D721Med (cell line): ENCODE measurements at regions not wholly inside any gene's neighbourhood (a gene's known extent, or its start where the extent isn't known, plus 50 kb on each side); places are given as distances from the start of the nearest gene placed in this dataset.

Source experiments
- DNase-seq: peaks from one replicate; pipeline ENCODE4 v3.0.0; 2011; ENCODE audit warnings: low spot score; ENCODE audit not compliant: insufficient read length
- FAIRE-seq: peaks from 2 replicates; lab custom pipeline; 2011; peaks lifted over from hg19 to GRCh38; lab: Jason Lieb, UNC
- TF ChIP-seq, protein P1 (sequence below): IDR thresholded peaks from 2 replicates; pipeline ENCODE4 v1.5.1; 2012; ENCODE audit warnings: mild to moderate bottlenecking, control low read depth; ENCODE audit not compliant: insufficient read depth; ENCODE audit errors: missing control alignments

DNA sequence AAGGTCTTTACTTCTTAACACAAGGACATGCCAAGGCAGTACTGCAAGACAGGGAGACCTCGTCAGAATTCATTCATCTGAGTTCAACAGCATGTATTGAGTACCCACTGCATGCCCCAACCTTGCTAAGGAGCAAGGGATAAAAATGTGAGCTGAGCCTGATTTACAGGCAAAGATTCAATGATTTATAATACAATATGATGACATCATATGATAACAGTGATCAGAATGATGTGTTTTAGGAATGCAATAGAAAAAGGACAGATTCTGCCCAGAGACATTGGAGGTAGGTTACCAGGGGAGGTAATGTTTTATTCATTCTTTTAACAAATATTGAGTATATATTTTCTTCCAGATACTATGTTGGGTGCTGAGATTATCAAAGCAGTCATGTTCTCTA lies 406.6 kb downstream of the ARHGEF28 start:
- TF ChIP-seq, protein P1, sequence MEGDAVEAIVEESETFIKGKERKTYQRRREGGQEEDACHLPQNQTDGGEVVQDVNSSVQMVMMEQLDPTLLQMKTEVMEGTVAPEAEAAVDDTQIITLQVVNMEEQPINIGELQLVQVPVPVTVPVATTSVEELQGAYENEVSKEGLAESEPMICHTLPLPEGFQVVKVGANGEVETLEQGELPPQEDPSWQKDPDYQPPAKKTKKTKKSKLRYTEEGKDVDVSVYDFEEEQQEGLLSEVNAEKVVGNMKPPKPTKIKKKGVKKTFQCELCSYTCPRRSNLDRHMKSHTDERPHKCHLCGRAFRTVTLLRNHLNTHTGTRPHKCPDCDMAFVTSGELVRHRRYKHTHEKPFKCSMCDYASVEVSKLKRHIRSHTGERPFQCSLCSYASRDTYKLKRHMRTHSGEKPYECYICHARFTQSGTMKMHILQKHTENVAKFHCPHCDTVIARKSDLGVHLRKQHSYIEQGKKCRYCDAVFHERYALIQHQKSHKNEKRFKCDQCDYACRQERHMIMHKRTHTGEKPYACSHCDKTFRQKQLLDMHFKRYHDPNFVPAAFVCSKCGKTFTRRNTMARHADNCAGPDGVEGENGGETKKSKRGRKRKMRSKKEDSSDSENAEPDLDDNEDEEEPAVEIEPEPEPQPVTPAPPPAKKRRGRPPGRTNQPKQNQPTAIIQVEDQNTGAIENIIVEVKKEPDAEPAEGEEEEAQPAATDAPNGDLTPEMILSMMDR = no peak
- no peak for FAIRE-seq

DNA sequence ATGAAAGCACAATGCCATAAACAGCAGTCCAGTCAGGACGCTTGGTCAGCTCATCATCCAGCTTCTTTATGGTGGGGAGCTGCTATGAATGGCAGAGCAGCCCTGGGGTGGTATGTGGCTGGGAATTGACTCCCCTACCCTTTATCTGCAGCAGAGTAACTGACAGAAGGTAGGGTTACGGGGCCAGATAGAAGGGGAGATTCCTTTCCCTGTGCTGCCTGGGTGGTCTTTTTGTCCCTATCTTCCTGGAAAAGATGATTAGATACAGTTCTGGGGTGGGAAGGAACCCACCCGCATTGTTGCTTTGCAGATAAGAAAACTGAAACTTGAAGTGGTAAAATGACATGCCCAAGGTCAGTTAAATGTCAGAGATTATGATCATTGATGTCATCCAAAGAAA lies 405.5 kb downstream of the ARHGEF28 start:
- DNase-seq (no peak), FAIRE-seq (no peak)

More for the DNA sequence above, 406.6 kb downstream of the ARHGEF28 start:
- DNase-seq = no peak

DNA sequence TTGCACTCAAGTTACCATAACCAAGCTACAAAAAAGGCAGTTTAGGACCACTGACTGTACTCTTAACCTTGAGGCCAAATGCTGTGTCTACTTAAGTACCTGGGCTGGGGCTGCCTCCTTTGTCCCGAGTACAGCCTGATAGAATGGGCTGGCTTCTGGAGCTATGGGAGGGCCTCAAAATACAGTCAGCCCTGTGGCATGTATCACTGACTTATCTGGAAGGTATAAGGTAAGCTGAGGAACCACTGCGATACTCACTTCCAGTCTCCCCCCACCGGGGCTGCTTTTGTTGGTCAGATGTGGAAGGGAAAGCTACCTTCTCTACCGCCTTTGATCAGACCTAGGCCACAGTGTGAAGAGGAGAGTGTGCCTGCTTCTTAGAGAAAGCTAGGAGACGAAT lies 404.8 kb downstream of the ARHGEF28 start:
- DNase-seq = no peak
- TF ChIP-seq, protein P1 = no peak
- no peak for FAIRE-seq

More for the DNA sequence above, 405.5 kb downstream of the ARHGEF28 start:
- TF ChIP-seq, protein P1 = no peak

DNA sequence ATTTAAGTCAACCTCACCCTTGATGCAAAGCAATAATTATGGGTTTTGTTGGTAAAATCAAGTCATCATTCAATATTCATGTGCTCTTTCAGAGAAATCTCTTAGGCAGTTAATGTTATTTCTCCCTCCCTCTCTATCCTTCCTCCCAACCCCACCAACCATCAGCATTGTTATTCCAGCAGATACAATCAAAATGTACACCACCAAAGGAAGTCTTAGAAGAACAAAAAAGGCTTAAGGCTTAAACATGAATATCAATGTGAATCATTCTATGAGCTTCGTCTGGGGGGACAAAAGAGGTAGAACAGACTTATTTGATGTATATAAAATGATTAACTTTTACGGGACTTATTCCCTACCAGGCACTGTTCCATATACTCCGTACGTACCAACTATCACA lies 404.4 kb downstream of the ARHGEF28 start:
- TF ChIP-seq, protein P1 = no peak
- no peak for FAIRE-seq
- no peak for DNase-seq

DNA sequence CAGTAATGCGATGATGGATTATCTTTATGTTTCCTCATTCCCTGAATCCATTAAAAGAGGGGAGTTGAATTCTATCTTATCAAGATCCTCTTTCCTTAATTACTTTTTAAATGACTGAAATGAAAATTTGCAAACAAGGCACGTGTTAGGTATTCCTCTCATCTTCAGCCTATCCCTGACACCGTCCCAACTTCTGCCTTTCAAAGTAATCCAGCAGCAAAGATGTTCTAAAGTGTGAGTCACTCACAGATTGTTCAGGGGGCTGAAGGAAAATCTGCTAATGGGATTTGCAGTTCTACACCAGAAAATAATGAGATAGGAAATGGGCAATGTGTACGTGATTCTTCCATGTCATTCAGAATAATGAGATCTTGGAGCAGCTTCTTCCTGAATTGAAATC lies 403.0 kb downstream of the ARHGEF28 start:
- FAIRE-seq (peak; percentile 87), DNase-seq (no peak)
- TF ChIP-seq, protein P1 = no peak

DNA sequence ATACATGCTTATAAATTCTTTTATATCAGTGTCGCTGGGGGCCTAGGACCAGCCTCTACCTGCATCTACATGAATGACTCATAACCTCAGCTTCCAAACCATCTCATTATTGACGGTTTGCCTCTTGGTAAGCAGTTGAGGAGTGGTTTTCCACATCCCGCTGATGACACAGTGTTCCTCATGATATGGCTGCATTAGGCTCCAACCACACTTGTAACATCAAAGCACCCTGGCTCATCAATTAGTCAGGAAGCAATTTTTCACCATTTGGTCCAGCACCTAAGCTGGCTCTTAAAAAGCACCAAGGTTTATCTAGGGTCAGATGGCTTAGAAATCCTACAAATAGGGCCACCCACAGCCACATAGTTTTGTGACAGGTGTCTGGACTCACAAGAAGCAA lies 402.4 kb downstream of the ARHGEF28 start:
- FAIRE-seq (no peak), DNase-seq (no peak)
- TF ChIP-seq, protein P1 = no peak

DNA sequence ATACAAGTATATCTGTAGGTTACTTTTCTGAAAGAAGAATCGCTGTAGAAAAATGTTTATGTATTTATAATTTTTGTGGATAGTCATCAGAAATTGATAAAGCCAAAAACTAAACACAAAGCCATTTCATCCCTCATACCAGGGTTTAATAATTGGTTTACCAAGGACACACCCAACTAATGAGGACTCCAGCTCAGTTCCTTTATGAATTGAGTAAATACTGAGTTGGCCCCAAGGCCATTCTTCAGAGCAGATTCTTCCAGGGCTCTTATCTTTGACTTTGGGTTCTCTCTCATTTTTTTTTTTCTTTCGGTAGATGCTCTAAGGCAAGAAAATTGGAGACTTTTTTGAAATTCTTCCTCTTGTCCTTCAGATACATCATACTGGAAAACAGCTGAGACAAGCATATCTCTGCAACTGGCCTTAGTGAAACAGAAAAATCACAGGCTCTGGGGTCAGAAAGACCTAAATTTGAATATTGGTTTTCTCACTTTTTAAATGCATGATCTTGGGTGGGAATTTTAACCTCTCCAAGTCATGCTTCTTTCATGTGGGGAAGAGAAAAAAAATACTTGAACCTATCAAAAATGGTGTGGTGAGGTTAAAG lies 401.8 kb downstream of the ARHGEF28 start:
- no peak for DNase-seq
- FAIRE-seq = no peak
- TF ChIP-seq, protein P1 = no peak
